ENCODE measurements at regions not wholly inside any gene's neighbourhood (a gene's known extent, or its start where the extent isn't known, plus 50 kb on each side); places are given as distances from the start of the nearest gene placed in this dataset.

DNA sequence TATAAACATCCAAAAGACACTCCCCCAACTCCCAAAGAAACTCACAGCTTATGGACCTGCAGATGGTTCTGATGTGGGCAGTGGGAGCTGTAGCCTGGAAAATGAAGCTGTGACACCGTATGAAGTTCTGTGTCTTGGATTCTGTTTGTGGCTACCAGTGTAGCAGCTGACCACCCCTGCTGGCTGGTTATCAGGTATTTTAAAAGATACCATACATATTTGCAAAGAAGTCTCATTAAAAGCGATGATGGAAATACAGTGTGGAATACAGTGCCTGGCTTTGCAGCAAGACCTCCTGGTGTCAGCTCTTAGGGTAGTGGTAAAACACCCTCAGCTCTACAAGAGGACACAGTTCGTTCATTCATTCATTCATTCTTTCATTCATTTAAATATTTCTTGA lies 194.3 kb upstream of the PRKCQ start:
- no peak for DNase-seq (ENCODE audit: low read depth, low spot score)

DNA sequence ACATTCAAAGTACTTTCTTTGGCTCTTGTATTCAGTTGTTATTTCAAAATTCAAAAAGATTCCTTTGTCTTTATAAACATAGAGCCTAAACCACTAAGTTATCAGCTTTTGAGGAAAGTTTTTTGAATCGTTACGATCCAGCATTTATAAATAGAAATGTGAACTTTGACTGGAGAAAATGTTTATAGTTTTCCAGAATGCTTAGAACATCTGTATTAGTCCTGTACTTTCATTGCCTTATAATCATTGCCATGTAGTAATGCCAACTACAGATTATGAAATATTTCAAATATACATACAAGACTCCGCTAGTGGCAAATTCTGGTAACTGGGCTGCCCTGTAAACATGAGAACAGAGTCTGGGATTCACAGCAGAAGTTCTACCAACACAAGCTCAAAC lies 191.3 kb upstream of the PRKCQ start:
- DNase-seq (ENCODE audit: low read depth, low spot score), result no peak

DNA sequence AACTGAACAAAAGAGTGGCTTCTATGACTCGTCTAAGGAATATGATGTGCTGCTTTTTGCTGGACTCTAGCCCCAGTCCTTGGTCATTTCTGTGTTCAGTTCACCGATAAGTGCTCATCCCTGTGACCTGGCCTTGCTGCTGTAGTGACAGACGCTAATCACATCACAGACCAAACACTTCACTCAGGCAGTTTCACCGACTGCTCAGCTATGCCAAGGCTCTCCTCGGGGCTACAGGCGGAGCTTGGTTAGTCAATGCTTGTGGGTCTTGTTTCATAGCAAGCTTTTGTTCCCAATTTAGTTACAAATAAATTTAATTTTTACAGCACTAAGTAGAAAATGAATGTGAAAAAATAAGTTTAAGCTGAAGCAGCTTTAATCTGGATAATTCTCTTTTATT lies 190.8 kb upstream of the PRKCQ start:
- no peak for DNase-seq (ENCODE audit: low read depth, low spot score)

DNA sequence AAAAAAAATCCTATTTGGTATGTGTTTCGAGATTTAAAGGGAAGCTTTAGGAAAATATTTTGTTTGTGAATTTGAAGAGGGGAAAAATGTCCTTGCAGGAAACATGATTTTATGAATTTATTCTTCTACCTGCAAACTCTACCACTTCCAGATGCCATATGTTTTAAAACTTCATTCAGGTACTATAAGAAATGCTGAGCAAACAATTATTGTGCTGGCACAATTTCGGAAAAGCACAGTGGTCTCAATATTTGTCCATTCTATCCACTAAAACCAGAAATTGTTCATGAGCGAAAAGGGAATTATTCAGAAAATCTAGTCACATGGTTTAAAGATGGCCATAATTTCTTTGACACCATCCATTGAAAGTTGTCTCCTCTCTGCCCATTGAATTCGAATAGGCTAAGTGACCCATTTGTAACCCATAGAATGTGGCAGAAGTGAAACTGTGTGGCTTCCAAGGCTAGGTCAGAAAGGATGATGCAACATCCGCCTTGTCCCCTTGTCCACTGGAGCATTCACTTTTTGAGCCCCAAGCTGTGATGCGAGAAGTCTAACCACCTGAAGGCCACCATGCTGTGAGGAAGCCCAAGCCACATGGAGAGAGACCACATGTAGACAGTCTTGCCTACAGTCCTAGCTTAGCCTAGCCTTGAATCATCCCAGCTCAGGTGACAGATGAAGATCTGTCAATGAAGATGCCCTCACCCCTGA lies 189.8 kb upstream of the PRKCQ start:
- DNase-seq (ENCODE audit: low read depth, low spot score), result no peak

DNA sequence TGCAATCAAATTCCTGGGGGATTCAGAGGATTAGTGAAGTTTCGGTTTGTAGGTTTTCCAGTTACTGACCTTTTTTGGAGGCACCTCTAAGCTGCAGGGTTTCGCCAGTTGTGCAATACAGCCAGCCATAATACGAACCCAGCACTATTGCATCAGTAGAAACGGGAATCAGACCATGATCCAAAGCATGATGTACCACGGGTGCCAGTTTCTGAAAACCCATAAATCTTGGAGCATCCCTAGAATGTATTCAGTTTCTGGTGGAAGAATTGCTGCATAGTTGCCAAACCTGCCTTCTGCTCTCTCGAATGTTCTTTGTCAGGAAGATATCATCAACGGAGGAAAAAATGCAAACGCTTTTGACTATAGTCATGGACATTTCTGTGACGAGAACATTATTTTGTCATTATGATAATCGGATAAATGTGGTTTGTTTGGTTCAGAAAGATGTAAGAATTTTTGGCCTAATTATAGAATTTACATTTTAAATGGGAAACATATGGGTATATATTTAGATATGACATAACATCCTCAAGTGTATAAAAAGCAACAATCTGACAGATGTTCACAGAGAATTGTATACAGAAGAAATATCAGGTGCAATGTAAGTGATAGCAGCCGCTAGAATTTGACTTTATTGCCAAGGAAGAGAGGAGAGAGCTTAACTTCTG lies 186.2 kb upstream of the PRKCQ start:
- DNase-seq (ENCODE audit: low read depth, low spot score), result no peak

DNA sequence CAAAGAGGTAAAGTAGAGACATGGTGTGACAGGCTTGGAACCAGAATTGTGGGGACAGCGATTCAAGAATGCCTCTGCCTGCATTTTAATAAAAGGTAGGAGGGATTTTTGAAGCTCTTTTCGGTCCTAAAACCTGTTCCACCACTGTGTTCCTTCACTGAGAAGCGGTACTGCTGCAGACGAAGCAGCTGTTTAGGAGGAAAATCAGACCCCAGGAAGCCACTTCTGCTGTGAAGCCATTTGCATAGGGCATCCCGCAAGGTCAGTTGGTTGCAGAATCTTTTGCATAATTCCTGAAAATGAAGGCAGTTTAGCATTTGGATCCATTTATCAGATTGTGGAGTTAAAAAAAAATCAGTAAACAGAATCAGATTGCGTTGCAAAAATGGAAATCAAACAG lies 183.3 kb upstream of the PRKCQ start:
- no peak for DNase-seq (ENCODE audit: low read depth, low spot score)

DNA sequence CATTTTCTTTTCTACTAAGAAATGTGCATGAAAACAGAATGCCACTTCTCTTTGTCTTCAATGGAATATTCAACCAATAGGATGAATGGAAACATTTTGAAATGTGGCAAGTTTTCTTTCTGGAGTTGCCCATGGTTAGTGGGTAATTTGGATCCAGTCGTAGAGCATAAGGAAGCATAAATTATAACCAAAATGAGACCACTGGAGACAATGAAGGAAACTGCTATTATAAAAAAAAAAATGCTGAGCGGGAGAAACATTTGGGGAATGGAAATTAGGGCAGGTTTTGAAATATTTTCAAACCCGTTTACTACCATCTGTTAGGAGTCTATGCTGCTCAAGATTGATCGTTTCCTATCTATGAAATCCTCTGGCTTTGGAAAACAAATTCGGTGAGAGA lies 182.9 kb upstream of the PRKCQ start:
- DNase-seq (ENCODE audit: low read depth, low spot score), result no peak

DNA sequence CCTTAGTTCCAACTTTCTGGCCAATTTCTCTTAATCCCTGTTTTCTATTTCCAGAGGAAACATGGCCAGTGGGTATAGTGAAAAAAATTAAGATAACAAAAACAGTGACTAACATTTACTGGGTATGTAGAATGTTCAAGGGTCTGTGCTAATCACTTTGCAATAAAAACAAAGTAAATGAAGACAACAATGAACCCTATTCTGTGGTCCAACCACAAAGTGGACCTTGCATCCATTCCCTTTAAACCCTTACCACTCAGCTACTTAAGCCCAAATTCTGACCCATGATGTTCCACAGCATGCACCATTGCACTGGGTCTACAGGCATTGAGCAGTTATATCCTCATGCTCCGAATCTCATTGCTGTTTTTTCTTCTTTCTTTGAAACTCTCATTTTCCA lies 179.9 kb upstream of the PRKCQ start:
- DNase-seq (ENCODE audit: low read depth, low spot score), result no peak

DNA sequence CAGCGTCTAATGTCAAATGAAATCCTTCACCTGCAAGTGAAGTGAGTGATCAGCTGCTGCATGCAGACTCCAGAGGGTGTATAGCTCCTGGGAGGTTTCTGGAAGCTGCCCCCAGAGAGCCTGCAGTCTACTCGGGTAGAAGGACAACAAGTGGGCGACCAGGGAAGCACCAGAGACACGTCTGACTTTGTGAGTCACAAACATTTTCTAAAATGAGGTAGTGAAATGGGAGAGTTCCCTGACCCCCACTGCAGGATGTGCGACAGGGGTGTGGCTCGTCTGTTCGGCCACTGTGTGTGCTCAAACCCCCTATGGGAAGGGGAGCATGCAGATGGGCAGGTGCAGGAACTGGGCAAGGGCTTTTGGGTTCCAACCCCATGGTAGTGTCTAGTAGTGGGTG lies 177.1 kb upstream of the PRKCQ start:
- DNase-seq (ENCODE audit: low read depth, low spot score), result no peak

DNA sequence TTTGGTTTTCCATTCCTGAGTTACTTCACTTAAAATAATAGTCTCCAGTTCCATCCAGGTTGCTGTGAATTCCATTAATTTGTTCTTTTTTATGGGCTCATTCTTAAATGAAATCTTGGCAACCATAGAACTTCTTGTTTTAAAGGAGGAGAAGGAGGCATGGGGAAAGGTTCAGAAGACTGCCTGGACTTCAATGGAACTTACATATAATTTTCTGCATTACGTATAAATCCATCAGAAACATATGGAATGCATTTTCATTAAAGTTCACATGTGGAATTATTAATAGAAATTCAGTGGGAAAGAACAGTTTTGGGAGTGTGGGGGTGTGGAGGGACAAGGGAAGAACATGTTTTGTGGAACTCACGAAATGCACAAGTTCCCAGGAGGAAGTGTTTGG lies 176.6 kb upstream of the PRKCQ start:
- DNase-seq (ENCODE audit: low read depth, low spot score), result no peak

DNA sequence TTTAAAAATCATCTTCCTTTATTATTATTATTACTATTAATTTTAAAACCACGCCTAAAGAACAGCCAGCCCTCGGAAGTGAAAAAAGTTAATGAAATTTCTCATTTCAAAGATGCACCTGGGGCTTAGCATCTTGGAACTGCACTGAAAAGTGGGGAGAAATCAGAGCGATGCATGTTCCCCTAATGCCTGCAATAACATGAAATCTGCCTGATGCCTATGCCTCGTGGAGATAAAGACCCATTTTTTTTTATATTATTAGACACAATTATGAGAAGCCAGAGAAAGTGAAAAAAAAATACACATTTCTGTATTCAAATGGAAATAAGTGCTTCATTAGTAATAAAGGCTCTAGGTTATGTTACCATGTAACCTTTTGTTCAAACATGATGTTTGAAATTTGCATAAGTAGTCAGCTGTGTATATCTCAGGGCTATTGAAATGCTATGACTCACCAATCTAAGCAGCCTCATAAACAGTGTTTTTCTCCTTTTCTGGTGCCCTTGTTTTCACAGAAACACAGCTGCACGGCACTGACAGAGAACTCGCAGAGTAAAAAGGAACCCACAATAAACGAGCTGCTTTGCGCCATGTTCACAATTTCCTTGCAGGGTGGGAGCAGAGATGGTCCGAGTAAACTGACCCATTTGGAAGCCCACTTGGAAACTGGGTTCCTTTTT lies 175.8 kb upstream of the PRKCQ start:
- no peak for DNase-seq (ENCODE audit: low read depth, low spot score)

DNA sequence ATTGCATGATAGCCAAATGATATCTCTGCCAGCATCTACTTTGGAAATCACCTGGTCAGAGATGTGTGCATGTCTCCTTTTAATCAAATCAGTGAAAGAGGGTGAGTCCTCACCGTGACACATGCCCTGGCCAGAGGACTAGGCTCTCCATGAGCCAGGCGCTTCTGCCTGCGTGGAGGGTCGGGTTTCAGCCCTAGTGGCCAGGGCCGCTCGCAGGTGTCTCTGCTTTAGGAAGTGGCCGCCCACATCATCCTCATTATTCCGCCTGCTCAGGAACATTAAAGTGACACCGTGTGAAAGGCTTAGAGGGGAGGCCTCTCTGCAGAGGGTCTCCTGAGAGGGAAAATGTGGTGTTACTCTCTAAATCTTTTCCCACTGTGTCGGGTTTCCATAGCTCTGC lies 173.6 kb upstream of the PRKCQ start:
- DNase-seq (ENCODE audit: low read depth, low spot score), result no peak

DNA sequence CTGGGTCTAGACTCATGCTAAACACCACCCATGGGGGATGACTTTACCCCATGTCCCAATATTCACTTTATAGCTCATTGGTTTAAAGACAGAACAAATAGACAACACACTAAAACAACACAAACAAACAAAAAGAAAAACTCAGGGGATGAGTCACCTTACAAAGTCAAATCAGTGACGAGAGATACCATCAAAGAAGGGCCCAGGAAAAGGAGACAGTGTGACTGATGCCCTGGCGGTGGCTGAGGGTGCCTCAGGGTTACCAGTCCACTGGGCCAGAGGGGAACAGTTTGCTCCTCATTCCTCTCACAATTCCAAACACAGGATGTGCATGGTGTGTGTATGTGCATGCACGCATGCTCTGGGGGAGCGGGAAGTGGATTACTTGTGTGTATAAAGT lies 171.3 kb upstream of the PRKCQ start:
- DNase-seq (ENCODE audit: low read depth, low spot score), result no peak

DNA sequence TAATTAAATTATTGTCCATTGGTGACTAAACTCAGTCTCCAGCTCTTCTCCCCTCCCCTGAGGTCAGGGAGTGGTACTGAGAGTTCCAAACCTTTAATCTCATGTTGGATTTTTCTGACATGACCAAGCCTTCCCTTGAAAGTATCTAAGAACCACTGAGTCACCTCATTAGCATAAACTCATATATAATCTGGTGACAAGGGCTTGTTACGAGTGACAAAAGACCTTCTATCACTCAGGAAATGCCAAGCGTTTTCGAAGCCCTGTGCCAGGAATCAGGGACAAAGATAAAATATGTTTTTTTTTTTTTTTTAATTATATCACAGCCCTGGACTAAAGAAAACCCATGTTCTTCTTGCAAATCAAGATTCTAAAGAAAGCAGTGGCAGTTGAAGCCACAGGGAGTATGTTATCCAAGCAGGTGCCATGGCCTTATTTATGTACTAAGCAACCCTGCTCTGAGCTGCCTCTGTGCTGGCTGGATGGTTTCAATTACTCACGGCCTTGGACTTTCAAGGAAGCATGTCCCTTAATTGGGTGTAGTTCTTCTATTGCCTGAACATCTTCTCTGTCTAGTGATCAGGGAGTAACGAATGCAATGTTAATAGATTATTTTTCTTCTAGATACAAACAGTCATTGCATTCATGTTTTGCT lies 169.0 kb upstream of the PRKCQ start:
- no peak for DNase-seq (ENCODE audit: low read depth, low spot score)

DNA sequence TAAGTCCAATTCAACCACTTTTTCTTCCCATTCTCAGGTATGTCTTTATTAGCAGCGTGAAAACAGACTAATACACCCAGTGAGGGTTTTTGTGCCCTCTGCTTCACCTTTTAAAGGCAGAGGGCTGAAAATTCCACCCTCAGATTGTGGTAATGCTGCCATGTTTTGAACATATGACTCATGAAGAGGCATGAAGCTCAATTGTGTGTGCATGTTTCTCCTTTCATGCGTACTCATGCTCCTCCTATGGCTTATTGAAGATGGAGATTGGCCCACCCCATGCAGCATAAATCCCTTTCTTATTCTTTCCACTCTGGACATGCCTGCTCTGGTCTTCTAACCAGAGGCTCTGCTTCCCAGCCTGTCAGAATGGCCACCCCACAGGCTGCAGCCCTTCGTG lies 168.0 kb upstream of the PRKCQ start:
- no peak for DNase-seq (ENCODE audit: low read depth, low spot score)

DNA sequence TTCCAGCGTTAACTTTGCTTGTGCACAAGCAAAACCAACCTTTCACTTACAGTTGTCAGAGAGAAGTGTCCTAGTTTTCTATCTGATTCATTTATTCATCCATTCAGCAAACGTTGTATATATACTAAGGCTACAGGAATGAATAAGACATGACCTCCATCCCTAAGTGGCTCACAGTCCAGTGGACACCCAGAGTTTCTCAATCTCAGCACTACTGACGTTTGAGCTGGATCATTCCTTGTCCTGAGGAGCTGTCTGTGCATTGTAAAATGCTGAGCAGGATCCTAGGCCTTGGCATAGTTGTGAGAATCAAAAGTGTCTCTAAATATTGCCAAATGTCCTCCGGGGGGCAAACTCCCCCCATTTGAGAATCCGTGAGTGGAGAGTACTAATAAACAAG lies 166.7 kb upstream of the PRKCQ start:
- no peak for DNase-seq (ENCODE audit: low read depth, low spot score)

DNA sequence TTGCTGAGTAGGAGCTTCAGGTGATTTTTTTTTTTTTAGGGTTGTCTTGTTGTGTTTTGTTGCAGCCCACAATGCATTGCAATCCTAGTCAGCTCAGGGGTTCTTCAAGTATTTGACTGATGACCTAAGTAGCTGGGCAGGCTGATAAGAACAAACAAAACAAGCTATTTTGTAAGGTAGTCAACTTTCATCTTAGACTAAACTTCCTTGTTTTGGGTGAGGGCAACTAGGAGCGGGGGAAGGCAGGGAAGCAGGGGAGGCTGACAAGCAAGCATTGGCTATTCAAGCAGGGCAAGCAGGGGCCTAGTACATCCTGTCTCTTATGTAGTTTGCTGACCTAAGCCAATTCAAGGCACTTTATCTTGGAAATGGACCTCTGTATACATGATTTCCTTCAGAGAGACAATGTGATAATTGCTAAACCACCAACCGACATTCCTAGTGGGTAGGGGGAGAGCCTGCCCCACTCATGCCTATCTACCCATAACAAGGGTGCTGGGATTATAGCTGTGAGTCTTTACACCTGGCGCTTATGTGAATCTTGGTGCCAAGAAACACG lies 163.3 kb upstream of the PRKCQ start:
- DNase-seq (ENCODE audit: low read depth, low spot score), result no peak

DNA sequence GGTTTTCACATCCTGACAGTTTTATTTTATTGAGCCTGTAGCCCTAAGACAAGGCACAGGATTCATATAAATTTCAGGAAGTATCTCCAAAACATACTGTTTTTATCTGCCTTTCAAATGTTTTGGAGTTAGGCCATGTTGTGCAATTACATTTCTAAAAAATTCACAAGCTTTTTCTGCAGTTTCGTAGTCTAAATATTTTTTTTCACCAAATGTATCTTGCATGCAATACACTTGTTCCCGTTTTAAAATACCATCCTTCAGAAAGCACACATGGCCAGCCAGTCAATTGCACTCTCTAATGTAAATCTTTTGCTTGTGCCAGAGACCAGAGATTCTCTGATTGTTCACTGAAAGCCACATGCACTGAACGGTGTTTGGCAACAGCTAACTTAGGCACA lies 161.5 kb upstream of the PRKCQ start:
- no peak for DNase-seq (ENCODE audit: low read depth, low spot score)

DNA sequence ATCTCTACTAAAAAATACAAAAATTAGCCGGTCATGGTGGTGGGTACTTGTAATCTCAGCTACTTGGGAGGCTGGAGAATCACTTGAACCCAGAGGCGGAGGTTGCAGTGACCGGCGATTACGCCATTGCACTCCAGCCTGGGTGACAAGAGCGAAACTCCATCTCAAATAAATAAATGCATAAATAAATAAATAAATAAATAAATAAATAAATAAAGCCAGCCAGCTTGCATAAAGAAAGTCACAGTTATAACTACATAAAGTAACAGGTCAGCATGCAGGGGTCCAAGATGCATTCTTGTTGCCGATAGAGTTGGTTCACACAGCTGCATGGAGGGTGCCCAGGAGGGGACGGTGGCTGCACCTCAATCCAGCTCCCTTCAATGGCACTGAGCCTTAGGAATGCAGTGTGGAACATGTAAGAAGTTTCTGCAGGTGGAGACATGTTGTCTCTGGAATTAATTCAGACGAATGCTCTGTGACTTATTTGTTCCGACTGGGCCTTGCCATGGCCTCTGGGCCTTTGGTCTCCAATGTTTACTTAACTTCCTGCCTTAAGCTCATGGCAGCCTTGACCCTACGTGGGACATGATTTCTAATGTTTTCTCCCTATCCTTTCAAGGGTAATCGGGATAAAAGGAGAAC lies 159.6 kb upstream of the PRKCQ start:
- no peak for DNase-seq (ENCODE audit: low read depth, low spot score)

DNA sequence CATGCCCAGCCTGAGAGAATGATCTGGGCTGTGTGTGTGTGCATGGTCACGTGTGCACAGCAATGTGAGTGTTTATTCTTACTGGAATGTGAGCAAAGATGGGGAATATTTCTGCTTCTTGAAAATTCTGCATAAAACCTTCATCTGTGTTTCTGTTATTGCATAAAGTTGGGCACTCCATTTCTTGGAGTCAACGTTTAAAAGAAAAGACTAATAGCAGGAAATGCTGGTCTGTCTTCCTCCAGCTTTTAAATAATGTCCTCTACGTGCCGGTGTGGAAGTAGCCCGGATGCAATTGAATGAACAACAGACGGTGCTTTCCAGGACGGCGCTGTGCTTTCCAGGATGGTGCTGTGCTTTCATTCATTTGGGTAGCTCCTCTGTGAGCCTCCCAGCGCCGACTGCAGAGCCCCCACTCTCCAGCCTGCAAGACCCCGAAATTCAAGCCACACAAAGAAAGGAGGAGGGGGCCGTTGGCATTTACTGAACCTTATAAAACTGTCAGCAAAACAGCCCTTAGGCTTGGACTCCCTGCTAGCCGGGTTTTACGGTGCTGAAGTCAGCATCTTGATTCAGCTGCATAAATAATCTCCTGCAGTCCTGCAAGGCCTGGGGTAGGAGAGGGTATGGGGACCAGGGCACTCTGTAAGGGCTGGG lies 158.2 kb upstream of the PRKCQ start:
- peak; percentile 13 for DNase-seq (ENCODE audit: low read depth, low spot score)

DNA sequence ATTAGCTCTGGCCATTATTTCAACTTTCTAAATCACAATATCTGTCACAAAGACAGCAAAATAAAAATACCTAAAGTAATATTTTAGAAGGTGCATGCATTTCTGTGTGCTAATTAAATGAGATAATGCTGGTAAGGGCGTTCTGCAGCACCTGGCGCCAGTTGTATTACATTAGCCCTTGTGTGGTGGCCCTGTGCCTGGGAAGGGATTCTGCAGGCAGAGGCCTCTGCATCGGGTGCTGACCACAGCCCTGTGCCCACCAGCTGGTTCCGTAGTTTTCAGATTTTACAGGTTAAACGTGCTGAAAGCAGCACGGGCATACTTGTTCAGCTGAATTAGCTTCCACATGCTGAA lies 157.7 kb upstream of the PRKCQ start:
- no peak for DNase-seq (ENCODE audit: low read depth, low spot score)
